GM12878 (cell line): ENCODE measurements at regions not wholly inside any gene's neighbourhood (a gene's known extent, or its start where the extent isn't known, plus 50 kb on each side); places are given as distances from the start of the nearest gene placed in this dataset.

Source experiments
- ATAC-seq: fragments of 200-7000 bp; cut with Tn5 transposase; 3 replicates; pipeline ENCODE4 v1.9.1; 2020; ENCODE audit warnings: mild to moderate bottlenecking, moderate library complexity
- BruUV-seq: library from RNA; stranded (reverse); fragments of 400-500 nt; replicated peaks from 2 replicates; lab custom pipeline; 2021; lab: Mats Ljungman, UMichigan
- CTCF ChIA-PET: fragments of 300-600 bp; sonication (Branson Sonifier 250); formaldehyde crosslinking; extraction: SDS; loops from one replicate; lab custom pipeline; 2021; ENCODE audit warnings: inconsistent platforms; lab: Yijun Ruan, JAX
- POLR2A ChIA-PET: fragments of 350-600 bp; formaldehyde crosslinking; extraction: SDS; loops from one replicate; lab custom pipeline; 2021; ENCODE audit warnings: inconsistent platforms; lab: Charles Lee
- RAD21 ChIA-PET: fragments of 300-600 bp; sonication (Branson Sonifier 250); formaldehyde crosslinking; loops from one replicate; lab custom pipeline; 2023; ENCODE audit warnings: antibody characterized with exemption; ENCODE audit not compliant: unreplicated experiment; lab: Charles Lee
- SMC1A ChIA-PET: fragments of 300-600 bp; sonication (Branson Sonifier 250); formaldehyde crosslinking; loops from one replicate; lab custom pipeline; 2023; ENCODE audit not compliant: unreplicated experiment, uncharacterized antibody; lab: Charles Lee
- DNase-seq: peaks from one replicate; pipeline ENCODE4 v3.0.0-alpha.2; 2011; ENCODE audit warnings: low read depth, low spot score
- FAIRE-seq: peaks from 3 replicates; lab custom pipeline; 2011; peaks lifted over from hg19 to GRCh38; lab: Jason Lieb, UNC
- H2AFZ ChIP-seq: 2 replicates; pipeline ENCODE4 v1.6.0; 2011; ENCODE audit warnings: low read depth, low read length, control low read depth; ENCODE audit not compliant: control insufficient read depth
- H3K27ac ChIP-seq: 2 replicates; pipeline ENCODE4 v1.5.1; 2011; ENCODE audit warnings: control low read depth; ENCODE audit not compliant: control insufficient read depth, insufficient read depth
- H3K27me3 ChIP-seq, 2 experiments: replicated peaks in 1 of 2; 2 replicates each; pipeline versions ENCODE4 v1.6.0 to v1.6.1; 2011; ENCODE audit warnings: low read length in 1 of 2; ENCODE audit not compliant: control insufficient read depth in 2 of 2, insufficient read depth in 2 of 2
- H3K36me3 ChIP-seq, 2 experiments: 2 replicates each; pipeline ENCODE4 v1.5.1; 2011; ENCODE audit warnings: low read length in 1 of 2; ENCODE audit not compliant: control insufficient read depth in 2 of 2, insufficient read depth in 2 of 2
- H3K4me1 ChIP-seq: 2 replicates; pipeline ENCODE4 v1.6.1; 2011; ENCODE audit warnings: mild to moderate bottlenecking, low read length, moderate library complexity, mixed read lengths; ENCODE audit not compliant: control insufficient read depth, insufficient read depth
- H3K4me2 ChIP-seq: 2 replicates; pipeline ENCODE4 v1.6.0; 2011; ENCODE audit warnings: control low read depth; ENCODE audit not compliant: control insufficient read depth, insufficient read depth
- H3K4me3 ChIP-seq: fragments of 200-600 bp; sonication (generic); 2 replicates; pipeline ENCODE4 v1.5.1; 2016
- H3K79me2 ChIP-seq: 2 replicates; pipeline ENCODE4 v1.6.0; 2011; ENCODE audit warnings: low read length; ENCODE audit not compliant: control insufficient read depth, insufficient read depth
- H3K9ac ChIP-seq: 2 replicates; pipeline ENCODE4 v1.8.0; 2011; ENCODE audit warnings: low read length, control low read depth, mixed read lengths; ENCODE audit not compliant: control insufficient read depth, insufficient read depth
- H3K9me3 ChIP-seq: replicated peaks from 3 replicates; pipeline ENCODE4 v1.5.1; 2011; ENCODE audit warnings: mild to moderate bottlenecking, low read length; ENCODE audit not compliant: control insufficient read depth, insufficient read depth
- H4K20me1 ChIP-seq: 2 replicates; pipeline ENCODE4 v1.6.0; 2011; ENCODE audit not compliant: control insufficient read depth, insufficient read depth
- ATF7 ChIP-seq: fragments of 450-650 bp; IDR thresholded peaks from 2 replicates; pipeline ENCODE4 v1.6.1; 2016; ENCODE audit warnings: low read depth, mild to moderate bottlenecking
- BCL11A ChIP-seq: IDR thresholded peaks from 2 replicates; pipeline ENCODE4 v1.6.1; 2011; ENCODE audit warnings: low read depth, low read length
- BHLHE40 ChIP-seq, 2 experiments: fragments of 450-650 bp in 1 of 2; IDR thresholded peaks; 2 replicates each; pipeline ENCODE4 v1.6.1; 2011 to 2017; ENCODE audit warnings: low read depth in 2 of 2, borderline replicate concordance in 1 of 2, improper control_type of control experiment in 1 of 2, low read length in 1 of 2, mild to moderate bottlenecking in 1 of 2
- CUX1 ChIP-seq: IDR thresholded peaks from 2 replicates; pipeline ENCODE4 v1.6.1; 2012; ENCODE audit warnings: improper control_type of control experiment, low read depth, low read length; ENCODE audit not compliant: insufficient replicate concordance
- ESRRA ChIP-seq: IDR thresholded peaks from 2 replicates; pipeline ENCODE4 v1.6.1; 2012; ENCODE audit warnings: mild to moderate bottlenecking, low read length, improper control_type of control experiment
- ETV6 ChIP-seq, 2 experiments: fragments of 450-650 bp in 1 of 2; IDR thresholded peaks in 1 of 2; conservative IDR thresholded peaks in 1 of 2; 2 replicates each; pipeline ENCODE4 v1.6.1; 2014; ENCODE audit warnings: antibody characterized with exemption in 1 of 2, borderline replicate concordance in 1 of 2, low read depth in 1 of 2, mild to moderate bottlenecking in 1 of 2, moderate library complexity in 1 of 2
- EZH2 ChIP-seq: IDR thresholded peaks from 2 replicates; pipeline ENCODE4 v1.6.1; 2012; ENCODE audit warnings: low read depth, mild to moderate bottlenecking, control low read depth, inconsistent platforms, low read length, borderline replicate concordance; ENCODE audit not compliant: control insufficient read depth
- GABPA ChIP-seq: IDR thresholded peaks from 2 replicates; pipeline ENCODE4 v1.6.1; 2014; ENCODE audit warnings: antibody characterized with exemption, low read depth, mild to moderate bottlenecking, inconsistent platforms
- NFIC ChIP-seq: IDR thresholded peaks from 2 replicates; pipeline ENCODE4 v1.6.1; 2012; ENCODE audit warnings: low read depth, mild to moderate bottlenecking, inconsistent platforms, low read length, moderate library complexity
- NFYA ChIP-seq: IDR thresholded peaks from 2 replicates; pipeline ENCODE4 v1.6.1; 2011; ENCODE audit warnings: low read depth, mild to moderate bottlenecking, low read length, improper control_type of control experiment, borderline replicate concordance
- NFYB ChIP-seq: IDR thresholded peaks from 2 replicates; pipeline ENCODE4 v1.6.1; 2011; ENCODE audit warnings: low read depth, mild to moderate bottlenecking, low read length, improper control_type of control experiment, moderate library complexity; ENCODE audit not compliant: insufficient read depth
- RAD21 ChIP-seq: IDR thresholded peaks from 2 replicates; pipeline ENCODE4 v1.6.1; 2011; ENCODE audit warnings: mild to moderate bottlenecking, low read depth, low read length, moderate library complexity; ENCODE audit not compliant: insufficient read depth
- SIX5 ChIP-seq: IDR thresholded peaks from 2 replicates; pipeline ENCODE4 v1.6.1; 2011; ENCODE audit warnings: mild to moderate bottlenecking, low read depth, low read length, moderate library complexity; ENCODE audit not compliant: severe bottlenecking
- YBX1 ChIP-seq: fragments of 450-650 bp; IDR thresholded peaks from 2 replicates; pipeline ENCODE4 v1.6.1; 2016; ENCODE audit warnings: antibody characterized with exemption
- WGBS: methylation state at CpG from one replicate; pipeline ENCODE4 v1.1.6; 2016; ENCODE audit warnings: low lambda C conversion rate; ENCODE audit not compliant: insufficient replicate concordance, insufficient coverage; ENCODE audit errors: missing lambda C conversion rate; 5-methylcytosine and 5-hydroxymethylcytosine counted together
- in situ Hi-C: fragments of 300-500 bp; cut with MboI; formaldehyde crosslinking; loops from 9 replicates; pipeline ENCODE4 v1.14.3; 2018; ENCODE audit warnings: mixed read lengths
- intact Hi-C: fragments of 100-400 bp; cut with micrococcal nuclease; formaldehyde crosslinking; loops from one replicate; pipeline ENCODE4 v1.14.2; 2022; ENCODE audit not compliant: unreplicated experiment

GRCh38 chr16:47886139-47886538 lies 269.7 kb downstream of the ABCC12 start:
- no peak for FAIRE-seq
- Histone ChIP-seq H3K36me3 (no peaks in the 10 kb centered on the region), H3K4me1 (no peaks in the 10 kb centered on the region), H2AFZ (no peak overlapping the region), H3K79me2 (no peaks in the 10 kb centered on the region), H3K4me2 (no peak overlapping the region), H3K9ac (no peak overlapping the region), H3K9me3 (no peaks in the 10 kb centered on the region), H3K27me3 (no peaks in the 10 kb centered on the region), H3K4me3 (no peak overlapping the region), H4K20me1 (no peaks in the 10 kb centered on the region), H3K27ac (no peak overlapping the region)
- intact Hi-C loops, result no loop called here
- DNase-seq, result no peak
- ChIA-PET POLR2A (no interaction called here), CTCF (interaction anchor here (0.8 to 1.2 kb wide), 2 partner anchors 227 to 231 kb away, joined by 3 read pairs; no protein-coding TSS in a partner anchor), SMC1A (no interaction called here), RAD21 (no interaction called here)
- no TSS peak for BruUV-seq
- TF ChIP-seq EZH2 (no peak), GABPA (no peak), ESRRA (no peak), NFIC (no peak), YBX1 (no peak)
- 61% methylated on average over 7 of the region's 7 CpGs for WGBS
- in situ Hi-C loops, result no loop called here
- ATAC-seq, result no peak

GRCh38 chr16:47885489-47885888 lies 270.3 kb downstream of the ABCC12 start:
- no peaks in the 10 kb centered on the region for H3K4me1 ChIP-seq
- POLR2A ChIA-PET, result no interaction called here
- in situ Hi-C loops (no loop called here), intact Hi-C loops (no loop called here)
- H3K79me2 ChIP-seq, result no peaks in the 10 kb centered on the region
- no peak for DNase-seq
- no peak overlapping the region for H3K4me3 ChIP-seq
- WGBS, result 5% methylated on average over 1 of the region's 1 CpG
- no peaks in the 10 kb centered on the region for H3K9me3 ChIP-seq
- no peak for ATAC-seq
- H3K36me3 ChIP-seq, result no peaks in the 10 kb centered on the region
- H3K27ac ChIP-seq, result no peak overlapping the region
- SMC1A ChIA-PET, result no interaction called here
- no peak overlapping the region for H2AFZ ChIP-seq
- H3K9ac ChIP-seq, result no peak overlapping the region
- CTCF ChIA-PET, result interaction anchor here (0.8 to 1.2 kb wide), 2 partner anchors 228 to 231 kb away, joined by 3 read pairs; no protein-coding TSS in a partner anchor
- H4K20me1 ChIP-seq, result no peaks in the 10 kb centered on the region
- no peak overlapping the region for H3K4me2 ChIP-seq
- FAIRE-seq, result no peak
- RAD21 ChIA-PET, result no interaction called here
- no peaks in the 10 kb centered on the region for H3K27me3 ChIP-seq
- BruUV-seq, result no TSS peak
- TF ChIP-seq NFYB (no peak), RAD21 (no peak), SIX5 (no peak), BHLHE40 (IDR thresholded peaks at IDR 0.05; ENCODE audit: borderline replicate concordance in 1 of 2, low read depth in 2 of 2, low read length in 1 of 2) (no peak), BCL11A (no peak), NFYA (no peak), ETV6 (conservative IDR thresholded peaks at IDR 0.05 in 1 of 2, IDR thresholded peaks at IDR 0.05 in 1 of 2; ENCODE audit: borderline replicate concordance in 1 of 2, low read depth in 1 of 2) (no peak), ATF7 (no peak), CUX1 (no peak)
